H1 (cell line): ENCODE measurements at regions not wholly inside any gene's neighbourhood (a gene's known extent, or its start where the extent isn't known, plus 50 kb on each side); places are given as distances from the start of the nearest gene placed in this dataset.

Experiments
- ASH2L ChIP-seq: fragments of 200-600, 300-600 bp; sonication (generic); IDR thresholded peaks from one replicate; pipeline ENCODE4 v1.7.1; 2017; ENCODE audit warnings: low read length
- BRCA1 ChIP-seq: IDR thresholded peaks from 2 replicates; pipeline ENCODE4 v1.6.1; 2012; ENCODE audit warnings: low read depth, low read length, improper control_type of control experiment
- CHD1 ChIP-seq: IDR thresholded peaks from 2 replicates; pipeline ENCODE4 v1.6.1; 2012; ENCODE audit warnings: low read depth, low read length, improper control_type of control experiment
- CTCF ChIP-seq, 3 experiments: IDR thresholded peaks; 1 replicate in 2 of 3; 2 replicates in 1 of 3; pipeline versions ENCODE4 v1.5.1 to v1.6.1; 2011; ENCODE audit warnings: low read length in 3 of 3, mild to moderate bottlenecking in 3 of 3, inconsistent platforms in 2 of 3, low read depth in 1 of 3, moderate library complexity in 1 of 3; ENCODE audit not compliant: insufficient read depth in 1 of 3; ENCODE audit errors: control extremely low read depth in 1 of 3
- EP300 ChIP-seq, 2 experiments: IDR thresholded peaks; 1 replicate in 1 of 2; 2 replicates in 1 of 2; pipeline ENCODE4 v1.6.1; 2011 to 2012; ENCODE audit warnings: low read depth in 2 of 2, low read length in 2 of 2, mild to moderate bottlenecking in 2 of 2, borderline replicate concordance in 1 of 2, inconsistent platforms in 1 of 2, moderate library complexity in 1 of 2
- EZH2 ChIP-seq: fragments of 200-600 bp; sonication (generic); IDR thresholded peaks from 2 replicates; pipeline ENCODE4 v1.7.1; 2012; ENCODE audit warnings: low read depth, mild to moderate bottlenecking, moderate library complexity, low read length, inconsistent platforms; ENCODE audit not compliant: severe bottlenecking
- POLR2A ChIP-seq, 2 experiments: IDR thresholded peaks; 1 replicate in 1 of 2; 2 replicates in 1 of 2; pipeline ENCODE4 v1.6.1; 2011; ENCODE audit warnings: low read depth in 2 of 2, low read length in 2 of 2, mild to moderate bottlenecking in 2 of 2; ENCODE audit errors: control extremely low read depth in 1 of 2
- POLR2AphosphoS5 ChIP-seq: IDR thresholded peaks from 2 replicates; pipeline ENCODE4 v1.6.1; 2011; ENCODE audit warnings: low read depth, low read length
- RFX5 ChIP-seq: IDR thresholded peaks from 2 replicates; pipeline ENCODE4 v1.6.1; 2011; ENCODE audit warnings: low read depth, low read length, improper control_type of control experiment, borderline replicate concordance
- RXRA ChIP-seq: IDR thresholded peaks from 2 replicates; pipeline ENCODE4 v1.6.1; 2011; ENCODE audit warnings: low read depth, mild to moderate bottlenecking, low read length, moderate library complexity; ENCODE audit not compliant: insufficient read depth
- SP2 ChIP-seq: IDR thresholded peaks from 2 replicates; pipeline ENCODE4 v1.6.1; 2012; ENCODE audit warnings: mild to moderate bottlenecking, low read length, inconsistent platforms
- USF2 ChIP-seq: IDR thresholded peaks from 2 replicates; pipeline ENCODE4 v1.6.1; 2011; ENCODE audit warnings: low read length, improper control_type of control experiment
- ZNF274 ChIP-seq: IDR thresholded peaks from 2 replicates; pipeline ENCODE4 v1.7.0; 2012; ENCODE audit warnings: low read length, borderline replicate concordance; ENCODE audit errors: extremely low read depth

GRCh38 chrX:40299641-40300046 is 201.9 kb upstream of the BCOR start:
- no peak for TF ChIP-seq POLR2A (IDR thresholded peaks at IDR 0.05; ENCODE audit: control extremely low read depth in 1 of 2, low read depth in 2 of 2, low read length in 2 of 2)
- TF ChIP-seq CTCF (IDR thresholded peaks at IDR 0.05; ENCODE audit: control extremely low read depth in 1 of 3, insufficient read depth in 1 of 3, low read depth in 1 of 3, low read length in 3 of 3), result no peak
- no peak for TF ChIP-seq POLR2AphosphoS5
- TF ChIP-seq SP2, result no peak
- no peak for TF ChIP-seq RFX5
- no peak for TF ChIP-seq ZNF274
- no peak for TF ChIP-seq RXRA
- TF ChIP-seq ASH2L, result no peak
- TF ChIP-seq USF2, result no peak
- TF ChIP-seq BRCA1, result no peak
- no peak for TF ChIP-seq EP300 (IDR thresholded peaks at IDR 0.05; ENCODE audit: borderline replicate concordance in 1 of 2, low read depth in 2 of 2, low read length in 2 of 2)
- no peak for TF ChIP-seq EZH2
- no peak for TF ChIP-seq CHD1
